ENCODE measurements at regions not wholly inside any gene's neighbourhood (a gene's known extent, or its start where the extent isn't known, plus 50 kb on each side); places are given as distances from the start of the nearest gene placed in this dataset.
"Not testable (repeated sequence)": the region's sequence is repeated elsewhere in the genome, so short reads cannot be mapped to it uniquely, and the experiment has no call there.

DNA sequence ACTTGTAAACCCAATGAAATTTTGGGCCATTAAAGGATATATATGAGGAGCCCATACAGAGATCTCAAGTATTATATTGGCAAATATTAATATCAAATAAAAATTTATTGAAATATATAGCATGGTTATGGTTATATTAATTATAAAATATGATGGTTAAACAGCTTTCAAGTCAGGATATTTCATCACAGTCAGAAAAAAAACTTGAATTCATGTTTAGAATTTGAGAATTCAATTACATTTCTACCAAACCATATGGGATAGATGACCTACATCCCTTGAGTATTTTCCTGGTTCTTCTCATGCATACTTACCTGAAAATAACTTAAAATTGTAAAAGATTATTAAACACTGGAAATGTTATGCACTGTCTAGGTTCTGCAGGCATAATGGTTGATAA is 956.1 kb upstream of the EDIL3 start:
- DNase-seq (ENCODE audit: low spot score) = no peak
- intact Hi-C loops (cut with DNase I) = no loop called here
- ATAC-seq = no peak

DNA sequence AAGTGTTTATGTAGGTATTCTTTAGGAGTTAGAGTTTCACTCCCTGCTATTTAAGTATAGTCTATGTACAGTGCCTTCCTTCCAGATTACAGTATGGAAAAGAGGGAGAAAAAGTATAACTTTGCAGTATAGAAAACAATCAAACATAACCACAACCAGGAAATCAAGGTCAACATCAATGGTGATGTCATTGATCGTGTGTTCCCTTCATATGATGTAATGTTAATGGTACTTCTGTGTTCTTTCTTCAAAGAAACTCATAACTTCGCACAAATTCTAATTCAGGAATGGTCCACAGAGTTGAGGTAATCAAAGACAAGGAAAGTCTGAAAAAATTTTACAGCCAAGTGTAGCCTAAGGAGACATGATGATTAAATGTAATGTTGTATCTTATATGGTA is 961.1 kb upstream of the EDIL3 start:
- DNase-seq (ENCODE audit: low spot score) = no peak

DNA sequence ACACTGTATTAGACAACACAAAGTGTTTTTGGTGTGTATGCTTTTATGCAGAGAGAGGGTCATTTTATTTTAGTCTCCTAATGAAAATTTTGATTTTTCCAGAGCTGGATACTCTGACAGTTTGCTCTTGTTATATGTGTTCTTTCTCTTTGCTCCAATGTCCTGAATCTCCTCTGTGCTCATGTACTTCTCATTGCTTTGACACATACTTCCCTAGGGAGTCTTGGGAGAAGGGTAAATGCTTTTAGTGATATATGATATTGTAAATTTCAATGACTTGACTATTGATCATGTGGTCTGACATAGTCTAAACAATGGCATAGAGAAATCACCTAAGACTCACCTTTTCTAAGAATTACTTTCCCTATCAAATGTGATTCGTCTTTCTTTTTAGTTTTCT is 972.6 kb upstream of the EDIL3 start:
- DNase-seq (ENCODE audit: low spot score) (no peak), ATAC-seq (no peak)
- intact Hi-C loops (cut with DNase I) = no loop called here

More for the DNA sequence above, 961.1 kb upstream of the EDIL3 start:
- no peak for ATAC-seq
- intact Hi-C loops (cut with DNase I) = no loop called here

DNA sequence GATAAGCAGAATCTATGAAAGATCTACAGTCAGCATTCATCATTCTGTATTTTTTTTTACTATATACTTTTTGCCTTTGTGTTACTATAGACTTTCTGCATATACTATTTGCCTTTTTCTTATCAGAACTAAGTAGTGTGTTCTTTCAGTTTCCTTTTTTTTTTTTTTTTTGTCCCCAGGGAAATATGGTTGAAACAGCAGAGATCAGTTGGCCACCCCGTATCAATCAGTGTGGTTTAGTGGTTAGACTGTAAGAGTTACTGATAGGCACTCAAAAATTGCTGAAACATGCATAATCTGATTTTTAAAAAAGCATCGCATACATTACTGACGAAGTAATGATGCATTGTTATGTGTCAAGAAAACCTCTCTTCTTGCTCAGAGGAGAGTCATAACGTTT is 990.8 kb upstream of the EDIL3 start:
- intact Hi-C loops (cut with DNase I) = no loop called here
- ATAC-seq (no peak), DNase-seq (ENCODE audit: low spot score) (no peak)

DNA sequence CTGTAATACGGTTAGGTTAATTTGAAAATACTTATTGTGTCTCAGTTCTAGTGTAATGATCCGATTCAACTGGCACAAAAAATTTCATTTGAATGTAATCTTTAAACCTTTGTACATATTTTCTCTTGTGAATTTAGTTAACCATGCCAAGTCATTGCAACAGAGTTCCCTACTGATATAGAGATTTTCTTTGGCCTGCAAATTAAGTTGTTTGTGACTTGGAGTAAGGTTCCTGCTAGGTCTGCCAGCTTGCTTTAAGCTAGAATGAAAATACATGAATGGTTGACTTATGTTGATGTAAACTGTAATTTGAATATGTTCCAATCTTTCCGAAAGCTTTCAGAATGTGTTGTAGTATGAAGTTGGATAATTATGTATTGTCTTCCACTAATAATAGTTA is 1004.1 kb upstream of the EDIL3 start:
- no peak for ATAC-seq
- no peak for DNase-seq (ENCODE audit: low spot score)
- intact Hi-C loops (cut with DNase I) = no loop called here

DNA sequence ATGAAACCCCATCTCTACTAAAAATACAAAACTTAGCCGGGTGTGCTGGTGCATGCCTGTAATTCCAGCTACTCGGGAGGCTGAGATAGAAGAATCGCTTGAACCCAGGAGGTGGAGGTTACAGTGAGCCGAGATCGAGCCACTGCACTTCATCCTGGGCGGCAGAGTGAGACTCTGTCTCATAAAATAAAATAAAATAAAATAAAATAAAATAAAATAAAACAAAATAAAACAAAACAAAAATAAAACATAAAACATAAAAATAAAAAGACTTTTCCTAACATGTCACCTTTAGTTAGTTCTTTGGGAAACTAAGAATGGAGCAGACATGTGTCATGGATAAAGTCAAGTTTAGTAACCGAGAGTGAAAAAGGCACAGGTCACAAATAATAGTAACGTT is 1007.6 kb upstream of the EDIL3 start:
- DNase-seq (ENCODE audit: low spot score); ATAC-seq; intact Hi-C loops (cut with DNase I): not testable (repeated sequence)

DNA sequence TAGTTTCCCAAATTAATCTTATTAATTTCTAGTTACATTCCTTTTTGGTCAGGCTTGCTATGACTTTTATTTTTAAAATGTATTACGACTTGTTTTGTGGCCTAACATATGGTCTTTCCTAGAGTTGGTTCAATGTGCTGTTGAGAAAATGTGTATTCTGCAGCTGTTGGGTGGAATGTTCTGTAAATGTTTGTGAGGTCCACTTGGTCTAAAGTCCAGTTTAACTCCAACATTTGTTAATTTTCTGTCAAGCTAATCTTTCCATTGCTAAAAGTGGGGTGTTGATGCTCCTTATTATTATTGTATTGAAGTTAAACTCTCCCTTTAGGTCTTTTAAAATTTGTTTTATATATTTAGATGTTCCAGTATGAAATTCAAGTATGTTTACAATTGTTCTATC is 1010.8 kb upstream of the EDIL3 start:
- DNase-seq (ENCODE audit: low spot score) = no peak
- intact Hi-C loops (cut with DNase I) = no loop called here
- ATAC-seq = no peak

DNA sequence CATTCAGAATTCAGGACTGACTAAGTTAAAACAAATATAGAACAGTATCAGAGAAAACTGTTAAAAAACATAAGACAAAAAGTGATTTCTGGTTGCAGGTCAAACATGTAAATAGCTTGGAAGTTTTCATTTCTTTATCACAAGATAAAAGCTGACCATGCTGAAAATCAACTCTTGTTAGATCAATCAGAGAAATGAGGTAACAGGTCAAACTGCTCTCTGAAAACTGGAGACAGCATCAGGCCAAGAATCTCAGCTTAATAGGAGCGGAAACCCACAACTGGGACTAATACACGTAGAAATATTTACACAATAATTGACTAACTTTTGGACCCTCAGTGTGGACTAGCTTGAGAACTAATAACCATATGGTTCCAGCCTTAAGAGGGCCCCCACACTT is 1012.8 kb upstream of the EDIL3 start:
- ATAC-seq (no peak), DNase-seq (ENCODE audit: low spot score) (no peak)
- intact Hi-C loops (cut with DNase I) = no loop called here

DNA sequence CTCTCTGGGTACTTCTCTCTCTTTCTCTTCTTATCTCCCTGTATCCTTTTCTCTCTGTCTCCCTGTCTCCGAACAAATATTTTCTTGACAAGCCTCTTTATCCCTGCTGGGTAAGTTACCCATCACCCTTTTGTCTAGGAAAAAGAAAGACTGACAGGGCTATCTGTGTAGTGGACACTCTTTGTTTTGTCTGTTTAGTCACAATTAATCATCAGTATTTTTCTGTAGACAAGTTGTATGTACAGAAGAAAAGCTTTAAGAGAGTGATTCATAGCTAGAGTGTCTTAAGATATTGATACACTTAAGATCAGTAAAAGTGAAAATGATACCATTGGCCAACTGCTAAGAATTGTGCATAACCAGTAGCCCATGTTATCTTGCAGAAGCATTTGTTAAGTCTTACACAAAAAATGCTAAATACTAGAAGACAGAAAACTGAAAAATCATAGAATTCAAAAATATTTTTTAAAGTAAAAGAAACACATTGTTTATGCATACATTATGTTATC is 1043.8 kb upstream of the EDIL3 start:
- intact Hi-C loops (cut with DNase I) = no loop called here
- no peak for ATAC-seq
- no peak for DNase-seq (ENCODE audit: low spot score)

DNA sequence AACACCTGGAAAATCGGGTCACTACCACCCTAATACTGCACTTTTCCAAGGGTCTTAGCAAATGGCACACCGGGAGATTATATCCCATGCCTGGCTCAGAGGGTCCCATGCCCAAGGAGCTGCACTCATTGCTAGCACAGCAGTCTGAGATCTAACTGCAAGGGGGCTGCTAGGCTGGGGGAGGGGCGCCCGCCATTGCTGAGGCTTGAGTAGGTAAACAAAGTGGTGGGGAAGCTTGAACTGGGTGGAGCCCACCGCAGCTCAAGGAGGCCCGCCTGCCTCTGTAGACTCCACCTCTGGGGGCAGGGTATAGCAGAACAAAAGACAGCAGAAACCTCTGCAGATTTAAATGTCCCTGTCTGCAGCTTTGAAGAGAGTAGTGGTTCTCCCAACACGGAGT is 1047.0 kb upstream of the EDIL3 start:
- DNase-seq (ENCODE audit: low spot score) = not testable (repeated sequence)

DNA sequence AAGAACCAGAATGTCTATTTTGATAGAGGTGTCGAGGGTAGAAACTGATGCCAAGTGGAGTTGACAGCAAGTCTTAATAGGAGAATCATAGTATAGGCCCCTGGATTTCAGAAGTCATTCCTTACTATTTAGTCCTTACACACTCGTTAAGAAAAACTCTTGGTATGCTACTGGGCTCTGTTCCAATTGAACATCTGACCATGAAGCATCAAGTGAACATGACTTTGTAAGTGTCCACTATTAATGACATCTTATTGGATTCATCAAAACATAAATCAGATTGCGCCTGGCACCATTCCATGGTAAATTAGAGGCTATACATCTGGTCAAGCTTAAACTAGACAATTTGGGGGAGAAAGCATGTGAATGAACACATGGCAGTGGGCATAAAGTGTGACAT is 1056.5 kb upstream of the EDIL3 start:
- no peak for DNase-seq (ENCODE audit: low spot score)
- no peak for ATAC-seq
- intact Hi-C loops (cut with DNase I) = no loop called here

More for the DNA sequence above, 1047.0 kb upstream of the EDIL3 start:
- ATAC-seq; intact Hi-C loops (cut with DNase I): not testable (repeated sequence)

DNA sequence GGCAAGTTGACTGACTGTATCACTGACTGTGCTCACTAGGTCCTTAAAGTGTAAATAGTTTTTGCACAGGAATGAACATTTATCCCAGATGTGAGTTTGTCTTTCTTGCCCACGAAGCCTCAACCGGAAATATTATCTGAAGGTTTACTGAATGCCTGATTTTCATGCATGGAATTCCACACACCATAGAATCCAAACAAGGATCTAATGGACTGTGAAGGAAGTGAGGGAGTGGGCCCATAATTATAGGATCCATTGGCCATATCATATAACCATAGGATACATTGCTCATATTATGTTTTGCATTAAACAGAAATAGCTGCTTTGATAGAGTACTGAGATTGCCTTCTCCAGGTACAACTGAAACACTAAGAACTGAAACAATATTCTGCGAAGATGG is 1057.2 kb upstream of the EDIL3 start:
- no peak for ATAC-seq
- no peak for DNase-seq (ENCODE audit: low spot score)
- intact Hi-C loops (cut with DNase I) = no loop called here

DNA sequence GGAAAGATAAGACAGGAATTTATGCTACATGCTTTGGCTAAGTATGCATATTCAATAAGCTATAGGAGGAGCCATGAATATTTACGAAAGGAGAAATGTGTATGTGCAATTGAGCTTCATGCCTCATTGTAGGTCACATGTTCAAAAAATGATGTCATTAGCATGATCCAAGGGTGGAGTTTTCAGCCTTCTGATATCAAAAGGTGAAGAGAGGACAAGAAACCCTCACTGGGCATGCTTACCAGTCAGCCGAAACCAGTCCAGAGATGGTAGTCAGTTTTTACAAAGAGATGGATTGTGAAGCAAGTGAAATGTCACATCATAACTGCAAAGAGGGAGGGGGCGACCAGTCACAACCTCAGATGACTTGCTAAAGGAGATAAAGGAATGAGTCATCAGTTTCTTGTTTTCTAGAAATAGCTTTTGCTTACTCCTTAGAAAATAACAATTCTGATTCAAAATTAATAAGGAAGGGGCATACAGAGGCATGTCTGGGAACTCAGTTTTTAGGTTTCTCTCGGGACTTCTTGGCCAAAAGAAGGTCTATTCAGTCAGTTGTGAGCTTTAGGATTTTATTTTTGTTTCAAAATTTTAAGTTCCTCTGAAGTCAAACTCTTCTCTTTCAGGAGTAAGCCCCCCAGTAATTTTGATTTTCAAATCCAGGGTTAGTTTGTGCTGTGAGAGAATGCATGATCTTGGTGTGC is 1067.8 kb upstream of the EDIL3 start:
- DNase-seq (ENCODE audit: low spot score) (no peak), ATAC-seq (no peak)
- intact Hi-C loops (cut with DNase I) = no loop called here

DNA sequence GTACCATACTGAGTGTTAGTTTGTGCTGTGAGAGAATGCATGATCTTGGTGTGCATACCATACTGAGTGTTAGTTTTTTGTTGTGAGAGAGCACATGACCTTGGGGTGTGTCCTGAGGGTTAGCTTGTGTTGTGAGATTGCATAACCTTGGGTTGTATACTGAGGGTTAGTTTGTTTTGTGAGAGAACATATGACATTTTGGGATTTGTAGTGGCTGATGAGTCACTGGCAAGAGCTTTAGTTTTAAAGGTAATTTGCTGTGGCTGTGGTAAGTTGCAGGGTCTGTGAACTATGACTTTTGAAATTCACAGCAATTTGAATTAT is 1068.3 kb upstream of the EDIL3 start:
- DNase-seq (ENCODE audit: low spot score) (no peak), ATAC-seq (peak; percentile 26)
- intact Hi-C loops (cut with DNase I) = no loop called here

DNA sequence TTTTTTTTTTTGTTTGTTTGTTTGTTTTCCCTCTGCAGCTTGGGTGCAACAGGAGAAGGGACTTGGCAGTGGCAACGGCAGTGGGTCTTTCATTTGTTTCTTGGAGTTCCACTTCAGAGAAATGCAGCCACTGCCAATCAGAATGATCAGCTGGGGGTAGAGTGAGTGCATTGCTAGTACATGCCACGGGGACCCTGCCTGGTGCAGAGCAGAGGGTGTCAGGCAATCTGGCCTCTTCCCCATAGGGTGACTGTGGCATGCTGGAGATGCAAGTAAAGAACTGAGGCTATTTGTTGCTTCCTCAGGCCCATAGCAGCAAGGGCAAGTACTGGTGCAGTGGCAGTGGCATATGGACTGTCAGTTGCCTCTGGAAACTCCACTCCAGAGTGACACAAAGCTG is 1073.6 kb upstream of the EDIL3 start:
- DNase-seq (ENCODE audit: low spot score) (no peak), ATAC-seq (no peak)
- intact Hi-C loops (cut with DNase I) = no loop called here

DNA sequence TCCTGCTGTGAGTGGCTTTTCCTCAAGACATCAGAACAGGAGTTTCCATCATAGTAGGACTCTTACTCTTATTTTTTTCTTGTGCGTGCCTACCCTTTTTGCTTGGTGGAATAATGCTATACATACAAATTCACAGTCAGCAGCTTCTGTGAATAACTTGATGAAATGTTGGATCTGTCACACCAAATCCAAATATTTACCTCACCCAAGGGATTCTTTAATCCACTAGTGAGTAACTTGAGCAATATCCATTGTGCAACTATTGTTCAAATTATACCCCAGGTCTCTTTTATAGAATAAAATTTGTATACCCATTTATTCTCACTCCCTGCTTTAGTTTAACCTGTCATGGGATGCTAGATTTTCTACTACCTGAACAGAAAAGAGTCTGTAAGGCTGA is 1078.3 kb upstream of the EDIL3 start:
- DNase-seq (ENCODE audit: low spot score) = no peak
- intact Hi-C loops (cut with DNase I) = no loop called here
- no peak for ATAC-seq

DNA sequence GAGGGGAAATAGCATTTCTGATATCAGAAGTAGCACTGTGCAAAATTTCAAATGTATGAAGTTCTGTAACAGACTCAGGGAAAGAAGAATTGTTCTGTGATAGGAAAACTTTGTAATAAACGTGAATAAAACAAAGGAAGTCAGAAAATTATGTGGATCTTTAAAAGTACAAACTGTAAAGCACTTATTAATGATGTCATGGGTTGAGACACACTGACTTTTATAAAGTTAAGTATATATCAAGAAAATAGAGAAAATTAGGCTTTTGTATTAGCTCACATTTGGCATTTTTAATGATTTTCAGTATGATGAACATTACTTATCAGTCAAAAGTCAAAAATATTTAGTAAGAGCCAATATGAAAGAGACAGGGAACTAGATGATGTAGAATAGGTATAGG is 1081.7 kb upstream of the EDIL3 start:
- DNase-seq (ENCODE audit: low spot score) (no peak), ATAC-seq (no peak)
- intact Hi-C loops (cut with DNase I) = loop anchor here (5.0 kb wide), 1 partner anchor 1131 kb away; no protein-coding TSS in a partner anchor

DNA sequence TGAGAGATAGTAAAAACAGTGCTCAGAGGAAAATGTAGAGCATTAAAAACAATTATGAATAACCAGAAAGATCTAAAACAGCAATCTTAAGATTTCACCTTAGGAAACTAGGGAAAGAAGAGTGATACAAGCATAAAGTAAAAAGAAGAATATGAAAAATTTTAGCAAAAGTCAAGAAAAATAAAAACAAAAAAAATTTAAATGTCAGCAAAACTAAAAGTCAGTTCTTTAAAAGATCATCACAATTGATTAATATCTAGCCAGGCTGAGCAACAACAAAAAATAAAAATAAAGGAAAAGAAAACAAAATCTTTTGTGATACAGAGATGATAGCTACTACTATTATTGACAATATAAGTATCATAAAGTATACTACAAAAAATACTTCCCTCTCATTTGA is 1088.1 kb upstream of the EDIL3 start:
- intact Hi-C loops (cut with DNase I) = no loop called here
- DNase-seq (ENCODE audit: low spot score) = no peak
- no peak for ATAC-seq

DNA sequence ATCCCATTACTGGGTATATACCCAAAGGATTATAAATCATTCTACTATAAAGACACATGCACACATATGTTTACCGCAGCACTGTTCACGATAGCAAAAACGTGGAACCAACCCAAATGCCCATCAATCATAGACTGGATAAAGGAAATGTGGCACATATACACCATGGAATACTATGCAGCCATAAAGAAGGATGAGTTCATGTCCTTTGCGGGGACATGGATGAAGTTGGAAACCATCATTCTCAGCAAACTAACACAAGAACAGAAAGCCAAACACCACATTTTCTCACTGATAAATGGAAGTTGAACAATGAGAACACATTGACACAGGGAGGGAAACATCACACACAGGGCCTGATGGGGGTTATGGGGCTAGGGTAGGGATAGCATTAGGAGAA is 1090.5 kb upstream of the EDIL3 start:
- intact Hi-C loops (cut with DNase I); ATAC-seq; DNase-seq (ENCODE audit: low spot score): not testable (repeated sequence)

DNA sequence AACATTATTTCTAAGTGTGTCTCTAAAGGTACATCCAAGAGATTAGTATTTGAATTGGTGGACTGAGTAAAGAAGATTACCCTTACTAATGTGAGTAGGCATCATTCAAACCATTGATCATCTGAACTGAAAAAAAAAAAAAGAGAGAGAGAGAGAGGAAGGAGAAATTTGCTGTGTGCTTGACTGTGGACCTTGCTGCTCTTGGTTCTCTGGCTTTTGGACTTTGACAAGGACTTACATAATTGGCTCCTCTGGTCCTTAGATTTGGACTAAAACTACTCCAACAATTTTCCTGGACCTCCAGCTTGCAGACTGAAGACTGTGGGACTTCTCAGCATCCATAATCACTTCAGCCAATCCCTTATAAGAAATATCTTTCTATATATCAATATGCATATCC is 1091.9 kb upstream of the EDIL3 start:
- DNase-seq (ENCODE audit: low spot score) (no peak), ATAC-seq (no peak)
- intact Hi-C loops (cut with DNase I) = no loop called here

DNA sequence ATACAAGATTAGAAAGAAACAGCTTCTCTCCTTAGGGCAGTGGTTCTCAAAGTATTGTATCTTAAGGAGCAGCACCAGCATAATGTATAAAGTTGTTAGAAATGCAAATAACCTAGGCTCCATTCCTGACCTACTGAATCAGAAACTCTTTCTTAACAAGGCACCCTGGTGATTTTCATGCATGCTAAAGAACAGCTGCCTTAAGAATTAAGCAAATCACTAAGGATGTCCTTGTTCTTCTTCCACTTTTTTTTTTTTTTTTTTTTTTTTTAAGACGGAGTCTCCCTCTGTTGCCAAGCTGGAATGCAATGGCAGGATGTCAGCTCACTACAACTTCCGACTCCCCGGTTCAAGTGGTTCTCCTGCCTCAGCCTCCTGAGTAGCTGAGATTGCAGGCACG is 1095.2 kb upstream of the EDIL3 start:
- intact Hi-C loops (cut with DNase I) = no loop called here
- DNase-seq (ENCODE audit: low spot score) = no peak
- ATAC-seq = no peak
